Germinal center (tissue), 1 donor: ENCODE measurements at regions not wholly inside any gene's neighbourhood (a gene's known extent, or its start where the extent isn't known, plus 50 kb on each side); places are given as distances from the start of the nearest gene placed in this dataset.
A peak's percentile ranks its signal among the peaks of the same experiment; 100 is the strongest.

Source experiments
- DNase-seq: peaks from one replicate; pipeline ENCODE4 v3.0.0; 2012; ENCODE audit warnings: mixed read lengths, low spot score

GRCh38 chr3:54021071-54021470, 101.3 kb upstream of the CACNA2D3 start:
- DNase-seq, result no peak

- DNase-seq, result no peak
Observed at GRCh38 chr3:54020436-54020835, 101.9 kb upstream of the CACNA2D3 start.

DNA sequence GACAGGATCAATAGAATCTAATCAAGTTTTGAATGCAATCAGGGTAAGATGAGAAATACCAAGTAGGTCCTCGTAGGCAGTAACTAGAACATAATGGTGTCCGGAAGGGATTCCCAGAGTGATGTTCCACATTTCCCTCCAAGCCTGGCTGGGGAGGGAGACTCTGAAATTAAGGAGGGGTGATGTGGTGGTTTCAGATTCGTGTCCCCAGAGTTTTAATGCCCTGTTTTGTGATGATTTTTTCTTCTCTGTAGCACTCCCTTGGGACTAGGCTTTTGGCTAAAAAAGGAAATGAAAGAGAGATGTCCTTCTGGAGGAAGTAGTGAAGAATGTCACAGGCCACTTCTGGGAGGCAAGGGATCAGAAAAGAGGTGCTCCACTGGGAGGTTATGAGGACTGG, 108.3 kb upstream of the CACNA2D3 start:
- DNase-seq, result no peak

GRCh38 chr3:54008744-54009143, 113.6 kb upstream of the CACNA2D3 start:
- no peak for DNase-seq

- no peak for DNase-seq
Observed at GRCh38 chr3:54008099-54008498, 114.3 kb upstream of the CACNA2D3 start.

DNA sequence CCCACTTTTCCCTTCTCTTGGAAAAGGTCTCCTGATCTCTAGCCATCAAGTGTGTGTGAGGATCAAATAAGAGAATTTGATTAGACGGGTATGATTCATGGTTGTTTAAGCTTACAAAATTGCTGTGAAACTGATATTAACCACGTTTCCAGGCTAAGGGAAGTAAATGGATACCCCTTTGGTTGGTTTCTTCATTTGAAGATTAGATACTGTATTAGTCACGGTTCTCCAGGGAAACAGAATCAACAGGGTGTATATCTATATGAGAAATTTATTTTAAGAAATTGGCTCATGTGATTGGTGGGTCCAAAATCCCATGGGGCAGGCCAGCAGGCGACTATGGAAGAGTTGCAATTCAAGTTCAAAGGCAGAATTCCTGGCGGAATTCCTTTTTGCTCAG, 112.7 kb upstream of the SELENOK start:
- no peak for DNase-seq

- DNase-seq, result no peak
Observed at GRCh38 chr3:54003136-54003535, 111.5 kb upstream of the SELENOK start.

GRCh38 chr3:53999725-54000124, 108.1 kb upstream of the SELENOK start:
- no peak for DNase-seq

DNA sequence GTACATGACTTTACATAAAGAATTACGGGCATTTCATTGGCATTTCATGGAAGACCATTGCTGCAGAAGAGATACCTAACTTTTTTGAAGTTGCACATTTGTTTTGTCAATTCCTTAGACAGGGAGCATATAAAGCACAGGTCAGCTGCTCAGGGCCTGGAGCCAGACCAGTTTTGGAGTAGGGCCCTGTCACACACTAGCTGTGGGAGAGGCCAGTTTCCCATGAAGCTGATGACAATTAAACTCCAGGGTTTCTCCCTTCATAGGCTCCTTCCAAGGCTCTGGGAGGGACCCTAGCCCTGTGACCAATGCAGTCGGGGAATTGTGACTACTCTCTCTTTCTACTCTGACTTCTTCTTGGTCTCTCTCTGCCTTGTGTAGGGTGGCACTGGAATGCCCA, 107.3 kb upstream of the SELENOK start:
- no peak for DNase-seq

GRCh38 chr3:53997476-53997875, 105.8 kb upstream of the SELENOK start:
- no peak for DNase-seq

GRCh38 chr3:53996141-53996874, 104.6 kb upstream of the SELENOK start:
- DNase-seq, result peak; percentile 14

- DNase-seq, result no peak
Observed at GRCh38 chr3:53994986-53995603, 103.4 kb upstream of the SELENOK start.

GRCh38 chr3:53991240-53991639, 99.6 kb upstream of the SELENOK start:
- DNase-seq, result no peak

DNA sequence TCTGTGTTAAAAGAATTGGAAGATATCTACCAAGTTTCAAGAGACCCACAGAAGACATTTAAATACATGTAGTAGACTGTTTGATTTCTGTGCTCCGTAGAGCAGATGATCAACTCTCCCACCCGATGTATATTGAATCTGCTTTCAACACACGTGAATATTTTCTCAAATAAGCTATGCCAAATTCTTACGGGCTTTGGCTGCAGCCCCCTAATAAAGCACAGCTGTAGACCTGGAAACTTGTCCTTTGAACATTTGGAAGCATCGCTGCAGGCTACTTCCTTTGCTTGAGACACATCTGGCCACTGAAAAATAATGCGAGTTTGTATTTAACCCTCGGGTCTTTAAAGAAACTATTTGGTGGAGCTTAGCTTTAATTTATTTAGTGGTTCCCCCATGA, 98.3 kb upstream of the SELENOK start:
- DNase-seq, result no peak

DNA sequence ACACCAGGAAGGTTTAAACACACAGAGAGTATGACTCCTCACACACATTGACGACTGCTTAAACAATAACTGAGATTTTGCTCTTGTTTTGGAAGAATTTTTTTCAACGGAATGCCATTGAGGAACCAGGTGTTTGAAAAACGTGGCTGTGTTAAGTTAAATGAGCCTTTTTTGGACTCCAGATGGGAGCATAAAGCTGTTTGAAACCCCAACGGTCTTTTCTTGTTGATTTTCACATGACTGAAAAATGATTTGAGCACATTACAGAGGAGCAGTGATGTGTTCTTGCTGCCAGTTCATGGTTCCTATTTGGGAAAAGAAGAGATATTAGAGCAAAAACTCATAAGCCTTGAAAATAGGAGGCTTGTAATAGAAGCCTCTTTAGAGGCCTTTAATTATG, 97.8 kb upstream of the SELENOK start:
- no peak for DNase-seq

DNA sequence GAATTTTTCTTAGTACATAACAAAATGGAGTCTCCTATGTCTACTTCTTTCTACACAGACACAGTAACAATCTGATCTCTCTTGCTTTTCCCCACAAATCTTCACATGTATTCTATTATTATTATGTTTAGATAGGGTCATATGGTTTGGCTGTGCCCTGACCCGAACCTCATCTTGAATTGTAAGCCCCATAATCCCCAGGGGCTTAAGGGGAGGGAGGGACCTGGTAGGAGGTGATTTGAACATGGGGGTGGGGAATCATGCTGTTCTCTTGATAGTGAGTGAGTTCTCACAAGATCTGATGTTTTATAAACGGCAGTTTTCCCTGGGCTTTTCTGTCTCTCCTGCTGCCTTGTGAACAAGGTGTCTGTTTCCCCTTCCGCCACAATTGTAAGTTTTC, 86.7 kb upstream of the SELENOK start:
- DNase-seq, result no peak

DNA sequence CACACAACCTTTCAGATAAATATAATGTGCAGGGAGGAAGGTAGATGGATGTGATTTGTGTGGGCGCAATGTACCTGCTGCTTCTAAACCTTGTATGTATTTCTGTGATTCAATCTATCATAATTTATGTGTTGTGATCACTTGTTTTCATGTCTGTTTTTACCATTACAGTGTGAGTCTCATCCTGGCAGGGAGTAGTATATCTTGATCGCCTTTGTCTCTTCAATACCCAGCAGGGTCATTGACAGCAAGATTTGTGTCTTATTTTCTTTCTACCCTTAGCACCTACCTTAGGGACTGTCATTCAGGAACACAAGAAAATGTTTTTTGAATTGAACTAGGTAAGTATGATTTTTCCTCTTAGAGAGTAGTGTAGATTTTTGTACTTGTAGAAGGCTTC, 83.7 kb upstream of the SELENOK start:
- no peak for DNase-seq

- DNase-seq, result no peak
Observed at GRCh38 chr3:53974324-53974723, 82.7 kb upstream of the SELENOK start.

GRCh38 chr3:53973905-53974304, 82.2 kb upstream of the SELENOK start:
- no peak for DNase-seq

DNA sequence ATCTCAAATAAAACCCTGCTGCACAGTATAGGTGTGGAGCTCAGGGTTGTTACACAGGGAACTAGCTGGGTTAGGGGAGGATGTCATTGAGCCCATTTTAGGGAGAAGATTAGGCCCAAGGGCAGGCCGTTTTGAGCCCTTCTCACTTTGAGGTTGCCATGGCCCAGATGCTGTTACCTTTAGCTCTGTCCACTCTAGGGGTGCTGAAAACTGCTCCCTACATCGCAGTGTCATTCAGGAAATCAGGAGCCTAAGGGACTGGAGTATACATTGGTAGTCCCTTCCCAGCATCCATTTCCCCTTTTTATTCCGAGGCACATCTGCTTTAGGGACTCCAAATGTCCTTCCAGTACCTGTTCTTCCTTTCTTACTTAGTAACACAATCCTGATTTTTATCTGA, 79.0 kb upstream of the SELENOK start:
- DNase-seq, result no peak

DNA sequence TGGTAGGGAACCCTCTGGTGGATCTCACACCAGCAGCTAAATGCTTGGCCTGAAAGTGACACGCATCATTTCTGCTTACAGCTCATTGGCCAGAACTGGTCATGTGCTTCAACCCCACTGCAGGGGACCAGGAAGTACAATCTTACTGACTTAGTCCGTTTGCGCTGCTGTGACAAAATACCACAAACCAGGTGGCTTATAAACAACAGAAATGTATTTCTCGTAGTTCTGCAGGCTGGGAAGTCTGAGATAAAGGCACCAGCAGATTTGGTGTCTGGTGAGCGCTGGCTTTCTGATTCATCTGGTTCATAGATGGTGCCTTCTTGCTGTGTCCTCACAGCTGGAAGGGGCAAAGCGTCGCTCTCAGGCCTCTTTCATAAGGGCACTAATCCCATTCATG, 77.4 kb upstream of the SELENOK start:
- no peak for DNase-seq

DNA sequence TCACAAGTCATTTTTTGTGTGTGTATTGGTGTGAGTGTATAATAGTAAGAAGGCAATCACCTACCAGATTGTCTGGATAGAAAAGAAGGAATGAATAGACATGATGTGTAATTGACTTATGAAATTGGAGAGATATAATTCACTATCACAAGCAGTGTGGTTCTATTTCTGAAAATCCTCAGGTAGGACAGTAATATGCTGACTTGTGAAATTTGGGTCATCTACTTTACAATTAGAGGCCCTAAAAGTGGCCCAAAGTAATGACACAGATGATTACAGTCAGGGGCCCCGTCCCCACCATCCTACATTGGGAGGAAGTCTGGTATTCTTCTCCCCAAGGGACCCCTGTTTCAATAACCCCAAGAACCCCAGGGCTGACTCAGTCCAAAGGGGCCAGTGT, 73.6 kb upstream of the SELENOK start:
- DNase-seq, result no peak

GRCh38 chr3:53957831-53958230, 66.2 kb upstream of the SELENOK start:
- no peak for DNase-seq

DNA sequence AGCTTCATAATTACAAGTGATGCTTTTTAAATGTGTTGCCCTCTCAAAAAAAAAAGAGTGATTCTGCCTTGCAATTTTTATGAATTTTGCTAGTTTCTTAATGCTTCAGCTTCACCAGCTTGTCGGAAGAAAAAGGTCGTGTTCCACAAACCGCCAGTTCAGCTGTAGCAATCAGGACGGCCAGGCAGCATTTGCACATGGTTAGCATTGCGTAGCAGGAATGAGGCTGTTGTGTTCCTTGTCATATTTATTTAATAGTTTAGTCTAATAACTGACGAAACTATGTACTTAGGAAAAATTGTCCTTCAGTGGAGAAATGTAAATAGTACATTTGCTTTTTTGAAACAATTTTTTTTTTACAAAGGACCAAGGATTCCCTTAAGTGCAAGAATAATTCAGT, 64.9 kb upstream of the SELENOK start:
- DNase-seq, result no peak
